AG10803 (cell line): ENCODE measurements at regions not wholly inside any gene's neighbourhood (a gene's known extent, or its start where the extent isn't known, plus 50 kb on each side); places are given as distances from the start of the nearest gene placed in this dataset.
A peak's percentile ranks its signal among the peaks of the same experiment; 100 is the strongest.

Experiments
- DNase-seq: peaks from one replicate; pipeline ENCODE4 v3.0.0; 2010; ENCODE audit warnings: low read depth
- H3K4me3 ChIP-seq: 2 replicates; pipeline ENCODE4 v1.5.1; 2011; ENCODE audit warnings: mild to moderate bottlenecking, low read length, control low read depth
- TF ChIP-seq, protein P1 (sequence below): conservative IDR thresholded peaks from 2 replicates; pipeline ENCODE4 v1.5.1; 2011; ENCODE audit warnings: mild to moderate bottlenecking, low read length, control low read depth, inconsistent platforms

- TF ChIP-seq, protein P1, sequence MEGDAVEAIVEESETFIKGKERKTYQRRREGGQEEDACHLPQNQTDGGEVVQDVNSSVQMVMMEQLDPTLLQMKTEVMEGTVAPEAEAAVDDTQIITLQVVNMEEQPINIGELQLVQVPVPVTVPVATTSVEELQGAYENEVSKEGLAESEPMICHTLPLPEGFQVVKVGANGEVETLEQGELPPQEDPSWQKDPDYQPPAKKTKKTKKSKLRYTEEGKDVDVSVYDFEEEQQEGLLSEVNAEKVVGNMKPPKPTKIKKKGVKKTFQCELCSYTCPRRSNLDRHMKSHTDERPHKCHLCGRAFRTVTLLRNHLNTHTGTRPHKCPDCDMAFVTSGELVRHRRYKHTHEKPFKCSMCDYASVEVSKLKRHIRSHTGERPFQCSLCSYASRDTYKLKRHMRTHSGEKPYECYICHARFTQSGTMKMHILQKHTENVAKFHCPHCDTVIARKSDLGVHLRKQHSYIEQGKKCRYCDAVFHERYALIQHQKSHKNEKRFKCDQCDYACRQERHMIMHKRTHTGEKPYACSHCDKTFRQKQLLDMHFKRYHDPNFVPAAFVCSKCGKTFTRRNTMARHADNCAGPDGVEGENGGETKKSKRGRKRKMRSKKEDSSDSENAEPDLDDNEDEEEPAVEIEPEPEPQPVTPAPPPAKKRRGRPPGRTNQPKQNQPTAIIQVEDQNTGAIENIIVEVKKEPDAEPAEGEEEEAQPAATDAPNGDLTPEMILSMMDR: no peak
- DNase-seq: no peak
- no peak overlapping the region for H3K4me3 ChIP-seq
Measured at GRCh38 chrX:9338986-9339385, 125.9 kb upstream of the TBL1X start.

DNA sequence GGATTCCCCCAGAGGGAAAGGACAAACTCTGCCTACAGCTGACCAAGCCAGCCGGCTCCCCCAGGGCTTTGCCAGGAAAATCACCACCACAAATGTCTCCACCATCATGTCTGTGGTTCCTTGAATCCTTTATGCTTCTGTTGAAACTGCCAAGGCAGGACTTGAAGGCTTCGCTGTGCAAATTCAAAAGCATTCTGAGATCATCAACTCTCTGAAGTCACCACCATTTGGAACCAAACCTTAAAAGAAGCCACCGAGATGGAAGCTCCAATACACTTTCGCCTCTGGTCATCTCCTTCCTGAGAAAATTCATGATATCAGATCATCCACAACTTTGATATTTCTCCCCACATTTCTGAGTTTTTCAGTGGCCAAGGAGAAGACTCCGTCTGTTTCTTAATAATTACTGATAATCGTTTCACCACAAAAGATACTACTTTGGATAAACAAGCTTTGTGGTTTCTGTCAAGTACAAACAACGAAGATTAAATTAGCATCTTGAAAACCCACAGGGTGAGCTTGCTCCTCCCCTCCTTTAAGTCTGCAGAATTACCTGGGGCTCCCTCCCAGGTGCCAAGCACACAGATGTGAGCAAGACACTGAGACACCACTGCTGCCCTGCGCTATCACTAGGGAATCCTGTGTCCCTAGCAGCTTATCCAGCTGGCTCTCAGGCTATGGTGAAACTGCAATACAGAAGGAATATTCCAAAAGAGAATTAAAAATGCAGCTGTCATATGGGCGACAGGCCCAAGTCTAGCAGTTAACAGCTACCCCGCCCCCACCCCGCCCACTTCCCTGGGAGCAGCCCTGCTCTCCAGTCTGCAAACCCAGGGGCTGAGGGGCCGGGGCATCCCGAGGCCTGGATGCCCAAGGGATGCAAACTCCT, 125.0 kb upstream of the TBL1X start:
- DNase-seq: no peak
- no peak overlapping the region for H3K4me3 ChIP-seq
- TF ChIP-seq, protein P1: no peak

GRCh38 chrX:9340598-9341290, 124.1 kb upstream of the TBL1X start:
- DNase-seq: peak; percentile 87
- TF ChIP-seq, protein P1: no peak
- no peak overlapping the region for H3K4me3 ChIP-seq

GRCh38 chrX:9341291-9342201, 123.3 kb upstream of the TBL1X start:
- TF ChIP-seq, protein P1: no peak; the same call in 1 of the 2 replicates
- H3K4me3 ChIP-seq: peak overlapping the region; percentile 39
- DNase-seq: peak; percentile 70

DNA sequence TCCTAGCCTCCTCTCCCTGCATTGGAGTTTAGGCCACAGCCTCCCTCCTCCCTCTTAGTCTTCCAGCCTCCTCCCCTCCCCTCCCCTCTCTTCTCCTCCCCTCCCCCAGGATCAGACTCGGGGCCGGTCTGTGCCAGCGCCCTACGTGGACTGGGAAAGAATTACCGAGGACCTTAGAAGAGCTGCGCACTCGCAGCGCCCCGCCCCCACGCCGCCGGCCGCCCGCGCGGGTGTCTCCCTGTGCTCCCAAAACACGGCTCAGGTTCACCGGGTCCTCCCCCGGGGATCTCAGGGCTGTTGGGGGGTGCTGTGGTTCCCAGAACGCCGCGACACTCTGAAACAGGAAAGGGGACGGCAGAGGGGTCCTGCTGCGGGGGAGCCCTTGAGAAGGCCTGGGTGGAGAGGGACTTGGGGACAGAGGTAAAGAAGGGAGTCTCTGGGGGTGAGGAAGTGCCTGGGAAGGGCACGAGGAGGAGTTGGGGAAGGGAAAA, 122.3 kb upstream of the TBL1X start:
- TF ChIP-seq, protein P1: no peak
- DNase-seq: peak; percentile 81
- peak overlapping the region; percentile 27; the same call in 1 of the 2 replicates for H3K4me3 ChIP-seq

DNA sequence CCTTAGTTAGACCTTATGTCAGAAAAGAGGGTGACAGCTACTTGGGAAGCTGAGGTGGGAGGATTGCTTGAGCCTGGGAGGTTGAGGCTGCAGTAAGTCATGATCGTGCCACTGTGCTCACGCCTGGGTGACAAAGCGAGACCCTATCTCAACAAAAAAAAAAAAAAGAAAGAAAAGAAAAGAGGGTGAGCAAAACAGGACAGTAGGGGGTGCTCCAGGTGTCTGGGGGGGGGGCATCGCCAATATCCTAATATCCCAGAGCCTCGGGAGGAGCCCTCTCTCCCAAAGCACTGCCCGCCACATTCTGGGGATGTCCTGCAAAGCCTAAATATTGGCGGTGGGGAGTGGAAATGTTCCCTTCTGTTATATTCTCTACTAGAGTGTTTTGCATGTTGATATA, 120.9 kb upstream of the TBL1X start:
- no peak overlapping the region for H3K4me3 ChIP-seq
- no peak for DNase-seq
- TF ChIP-seq, protein P1: no peak
